ENCODE measurements at regions not wholly inside any gene's neighbourhood (a gene's known extent, or its start where the extent isn't known, plus 50 kb on each side); places are given as distances from the start of the nearest gene placed in this dataset.

DNA sequence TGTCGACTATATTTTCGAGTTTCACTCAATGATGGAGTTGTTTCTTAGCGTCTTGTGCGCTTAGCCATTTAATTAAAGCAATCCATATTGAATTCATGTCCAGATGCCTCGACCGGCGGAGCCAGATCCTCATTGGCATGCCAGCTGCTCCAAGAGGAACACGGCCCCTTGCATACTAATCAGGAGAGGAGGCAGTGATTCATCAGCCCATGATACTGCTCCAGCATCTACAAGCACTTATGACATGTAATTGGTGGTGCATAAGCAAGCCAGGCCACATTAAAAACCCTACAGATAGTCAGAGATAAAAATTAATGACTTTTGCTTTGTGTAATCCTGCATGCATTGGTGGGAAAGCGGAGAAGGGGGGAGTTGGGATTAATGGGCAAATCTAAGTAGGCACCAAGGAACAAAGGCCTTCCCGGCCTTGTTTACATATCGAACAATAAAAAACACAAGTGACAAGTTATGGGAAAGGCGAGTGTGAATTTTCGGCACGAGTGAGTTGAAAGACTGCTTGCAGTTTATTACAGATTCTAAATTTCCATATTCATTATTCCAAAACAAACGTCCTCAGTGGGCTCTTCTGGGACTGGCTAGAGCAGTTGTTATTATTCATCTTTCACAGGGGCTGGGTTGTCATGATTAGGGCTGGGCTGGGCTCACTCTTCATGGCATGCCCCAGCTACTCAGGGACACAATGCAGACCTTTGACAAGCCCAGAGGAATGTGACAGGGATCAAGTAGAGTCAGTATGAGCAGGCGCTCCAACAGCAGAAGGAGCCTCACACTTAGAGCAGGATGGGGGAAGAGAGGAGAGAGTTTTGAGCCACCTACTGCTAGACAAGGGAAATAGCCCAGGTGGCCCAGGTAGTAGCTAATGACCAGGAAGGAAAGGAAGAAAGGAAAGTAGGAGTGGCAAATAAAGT lies 281.7 kb upstream of the ZFHX3 start:
- no peak for DNase-seq

DNA sequence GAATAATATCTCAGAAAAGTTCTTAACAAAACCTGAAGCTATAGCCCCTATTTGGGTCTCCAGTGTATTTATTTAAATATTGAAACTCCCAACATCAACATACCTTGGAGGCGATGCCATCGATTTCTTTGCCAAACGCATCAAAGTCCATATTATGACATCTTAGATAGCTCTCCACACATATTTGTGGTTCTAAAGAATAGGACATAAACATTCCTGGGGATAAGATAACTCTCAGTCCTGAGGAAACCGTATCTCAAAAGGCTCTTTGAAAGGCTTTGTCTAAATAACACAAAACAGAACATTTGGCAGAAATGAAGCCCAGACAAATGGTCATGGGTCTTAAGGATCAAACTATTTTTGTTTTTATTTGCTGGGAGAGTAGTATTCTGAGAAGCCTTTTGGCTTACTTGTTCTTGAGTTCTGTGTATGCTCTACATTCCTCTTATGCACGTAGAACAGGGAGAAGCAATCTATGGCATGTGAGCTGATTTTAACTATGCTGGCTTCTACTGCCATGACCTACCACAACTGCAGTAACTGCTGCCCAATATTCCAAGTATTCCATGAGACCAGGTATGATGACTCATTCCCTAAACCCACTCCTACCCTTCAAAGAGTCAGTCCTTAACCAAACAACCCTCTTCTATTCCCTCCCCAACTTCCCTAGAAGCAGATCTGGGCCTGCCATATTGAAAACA lies 279.0 kb upstream of the ZFHX3 start:
- DNase-seq, result no peak

- no peak for DNase-seq
Measured at GRCh38 chr16:73326221-73326620, 278.3 kb upstream of the ZFHX3 start.

GRCh38 chr16:73323880-73324279 lies 276.0 kb upstream of the ZFHX3 start:
- no peak for DNase-seq

DNA sequence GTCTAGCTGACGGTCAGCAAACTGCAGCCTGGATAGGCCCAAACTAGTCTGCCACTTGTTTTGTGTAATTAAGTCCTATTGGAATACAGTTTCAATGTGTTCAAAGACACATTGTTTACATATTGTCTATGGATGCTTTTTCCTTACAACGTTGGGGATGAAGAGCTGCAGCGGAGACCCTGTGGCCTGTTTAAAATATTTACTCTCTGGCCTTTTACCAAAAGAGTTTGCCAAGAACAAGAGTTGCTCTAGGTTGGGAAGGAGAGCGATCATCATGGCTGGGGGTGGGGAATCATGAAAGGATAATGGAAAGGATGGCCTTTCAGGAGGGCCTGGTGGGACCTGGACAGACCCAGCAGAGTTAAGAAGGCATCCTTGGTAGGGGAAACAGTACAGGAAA lies 274.9 kb upstream of the ZFHX3 start:
- DNase-seq, result no peak

GRCh38 chr16:73321853-73322252 lies 273.9 kb upstream of the ZFHX3 start:
- no peak for DNase-seq

- no peak for DNase-seq
Measured at GRCh38 chr16:73319737-73320136, 271.8 kb upstream of the ZFHX3 start.

- no peak for DNase-seq
Measured at GRCh38 chr16:73319261-73319660, 271.3 kb upstream of the ZFHX3 start.

- no peak for DNase-seq
Measured at GRCh38 chr16:73317321-73317857, 269.5 kb upstream of the ZFHX3 start.

DNA sequence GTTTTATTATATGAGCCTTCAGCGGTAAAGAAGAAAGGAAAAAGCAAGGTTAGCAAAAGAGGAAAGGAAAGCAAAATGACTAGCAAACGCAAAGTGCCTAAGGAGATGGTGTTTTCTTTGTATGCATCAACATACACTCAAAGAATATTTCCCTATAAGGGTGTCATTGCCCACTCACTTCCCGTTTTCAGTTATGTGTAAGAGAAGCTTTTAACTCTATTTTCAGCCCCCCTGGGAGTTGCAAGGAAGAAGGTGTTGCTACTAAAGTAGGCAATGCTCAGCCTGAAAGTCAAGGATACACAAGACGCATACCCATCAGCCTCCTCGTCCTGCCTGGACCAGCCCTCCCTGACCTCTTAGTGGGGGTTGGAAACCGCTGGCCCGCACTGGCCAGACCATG lies 267.7 kb upstream of the ZFHX3 start:
- DNase-seq, result no peak

- no peak for DNase-seq
Measured at GRCh38 chr16:73313950-73314349, 266.0 kb upstream of the ZFHX3 start.

DNA sequence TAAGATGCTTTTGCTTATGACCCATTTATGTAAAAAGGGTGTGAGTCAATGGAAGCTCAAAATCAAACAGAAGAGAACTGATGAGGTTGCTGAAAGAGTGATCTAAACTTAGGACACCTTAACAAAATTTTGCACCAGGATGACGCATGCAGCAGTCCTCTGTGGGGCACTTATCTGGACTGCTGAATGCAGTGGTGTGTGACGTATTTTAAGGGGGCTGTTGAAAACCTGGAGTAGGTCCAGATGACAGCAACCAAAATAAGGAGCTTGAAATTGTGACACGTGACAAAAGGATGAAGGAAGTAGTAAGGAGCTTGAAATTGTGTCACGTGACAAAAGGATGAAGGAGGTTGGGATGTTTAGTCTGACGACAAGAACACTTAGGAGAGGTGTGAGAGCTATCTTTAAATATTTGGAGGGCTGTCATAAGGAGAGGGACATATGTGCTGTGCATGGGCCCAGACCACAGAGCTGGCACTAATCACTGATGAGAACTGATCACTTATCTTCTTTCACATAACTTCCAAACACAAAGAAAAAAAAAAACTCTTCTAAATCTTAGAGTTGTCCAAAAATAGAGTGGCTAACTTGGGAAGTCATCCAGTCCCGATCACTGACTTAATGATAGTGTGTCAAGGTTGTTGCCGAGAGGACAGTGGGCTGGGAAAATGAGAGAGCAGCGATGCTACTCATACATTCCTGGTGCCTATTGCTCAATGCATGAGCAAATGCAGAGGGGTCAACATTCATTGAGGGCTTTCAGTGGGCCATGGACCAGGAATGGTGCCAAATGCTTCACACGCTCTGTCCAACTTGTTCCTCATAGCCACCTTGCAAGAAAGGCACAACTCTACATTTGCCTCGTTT lies 264.2 kb upstream of the ZFHX3 start:
- DNase-seq, result no peak

- no peak for DNase-seq
Measured at GRCh38 chr16:73308771-73309170, 260.8 kb upstream of the ZFHX3 start.

DNA sequence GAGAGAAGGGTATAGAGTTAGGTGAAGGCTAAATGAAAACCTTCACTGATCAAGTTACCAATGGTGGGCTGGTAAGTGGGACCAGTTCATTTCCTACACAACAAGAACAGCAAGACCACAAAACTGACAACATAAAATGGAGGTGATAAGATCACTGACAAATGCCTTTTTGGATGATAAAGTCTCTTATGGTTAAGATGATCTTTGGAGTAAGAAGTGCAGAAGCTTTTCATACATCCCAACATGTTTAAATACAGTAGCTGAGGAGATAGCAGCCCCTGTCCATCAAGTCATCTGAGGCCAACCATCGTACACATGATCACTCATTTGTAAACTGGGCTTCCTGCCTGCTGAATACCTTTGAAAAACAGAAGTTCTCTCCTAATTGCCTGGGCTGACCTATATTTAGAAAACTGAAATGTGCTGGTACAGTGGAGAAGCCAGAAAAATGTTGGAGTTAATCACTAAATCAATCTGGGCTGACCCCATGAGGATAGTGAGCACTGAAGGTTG lies 259.0 kb upstream of the ZFHX3 start:
- no peak for DNase-seq

DNA sequence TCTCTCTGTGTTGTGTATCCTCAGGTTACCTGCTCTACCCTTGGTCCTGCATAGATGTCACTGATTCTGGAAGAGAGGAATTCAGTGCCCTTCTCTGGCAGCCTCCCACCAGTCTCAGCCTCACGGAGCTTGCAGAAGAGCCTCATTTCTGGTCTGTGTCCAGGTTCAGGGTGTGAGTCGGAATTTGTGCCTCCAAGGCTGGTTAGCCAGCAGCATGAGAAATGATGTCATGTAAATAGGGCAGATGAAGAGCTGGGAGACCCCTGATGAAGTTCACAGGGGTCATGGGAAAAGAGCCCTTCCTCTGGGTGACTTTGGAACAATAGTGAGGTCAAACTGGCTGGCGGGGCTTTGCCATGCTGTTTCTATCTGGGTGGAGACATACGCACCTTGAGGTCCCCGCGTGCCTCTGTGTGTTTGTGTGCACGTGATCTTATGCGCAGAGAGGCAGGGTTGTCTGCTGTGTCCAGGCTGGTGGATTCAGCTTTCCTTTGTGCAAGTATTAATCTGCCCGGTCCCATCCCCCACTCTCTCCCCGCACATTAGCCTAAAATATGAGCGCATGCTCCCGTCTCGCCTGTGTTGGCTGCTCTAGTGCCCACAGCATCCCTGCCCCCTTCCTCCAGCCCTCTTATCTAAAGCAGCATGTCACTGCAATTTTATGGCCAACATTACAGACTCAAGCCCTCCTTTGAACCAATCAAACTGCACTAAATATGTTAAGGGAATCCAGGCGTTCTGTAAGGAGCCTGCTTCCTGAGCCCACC lies 256.3 kb upstream of the ZFHX3 start:
- no peak for DNase-seq

DNA sequence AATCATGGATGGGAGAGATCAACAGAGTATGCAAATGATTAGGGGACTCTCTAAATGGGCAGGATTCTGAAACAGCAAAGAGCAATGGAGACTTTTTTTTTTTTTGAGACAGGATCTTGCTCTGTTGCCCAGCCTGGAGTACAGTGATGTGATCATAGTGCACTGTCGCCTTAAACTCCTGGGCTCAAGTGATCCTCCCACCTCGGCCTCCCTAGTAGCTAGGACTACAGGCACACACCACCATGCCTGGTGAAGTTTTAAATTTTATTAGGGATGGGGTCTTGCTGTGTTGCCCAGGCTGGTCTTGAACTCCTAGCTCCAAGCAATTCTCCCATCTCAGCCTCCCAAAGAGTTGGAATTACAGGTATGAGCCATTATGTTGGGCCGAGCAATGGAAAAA lies 255.0 kb upstream of the ZFHX3 start:
- no peak for DNase-seq

DNA sequence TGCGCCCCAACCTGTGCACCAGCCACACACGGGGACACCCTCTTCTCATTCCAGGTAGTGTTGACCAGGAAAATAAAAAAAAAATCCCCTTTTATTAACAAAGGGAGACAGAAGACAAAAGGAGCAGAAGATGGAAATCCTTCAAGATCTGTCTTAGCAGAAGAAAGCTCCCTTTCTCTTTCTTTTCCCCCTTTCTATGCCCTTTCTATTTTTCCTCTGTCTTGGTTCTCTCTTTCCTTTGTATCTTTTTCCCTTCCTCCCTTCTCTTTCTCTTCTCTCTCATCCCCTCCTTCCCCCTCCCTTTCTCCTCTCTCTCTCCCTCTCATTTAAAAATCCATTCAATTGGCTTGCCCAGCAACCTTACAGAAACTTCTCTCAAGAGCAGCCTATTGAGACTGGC lies 254.1 kb upstream of the ZFHX3 start:
- DNase-seq, result no peak

DNA sequence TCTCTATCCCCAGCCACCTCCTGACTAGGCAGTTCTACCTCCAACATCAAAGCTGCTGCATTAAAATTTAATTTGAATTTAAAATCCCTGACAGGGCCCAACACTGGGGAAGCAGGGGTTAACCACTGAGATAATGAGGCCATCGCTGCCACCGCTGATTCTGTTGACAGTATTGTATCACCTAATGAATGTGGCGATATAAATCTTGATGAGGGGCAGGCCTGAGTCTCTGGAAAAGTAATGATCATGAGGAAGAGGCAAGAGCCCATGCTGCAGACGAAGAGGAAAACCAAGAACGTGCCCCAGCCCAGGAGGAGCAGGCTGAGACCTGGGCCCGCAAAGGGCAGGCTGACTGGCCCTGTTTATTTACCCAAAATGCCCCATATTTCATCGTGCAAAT lies 251.4 kb upstream of the ZFHX3 start:
- DNase-seq, result no peak

DNA sequence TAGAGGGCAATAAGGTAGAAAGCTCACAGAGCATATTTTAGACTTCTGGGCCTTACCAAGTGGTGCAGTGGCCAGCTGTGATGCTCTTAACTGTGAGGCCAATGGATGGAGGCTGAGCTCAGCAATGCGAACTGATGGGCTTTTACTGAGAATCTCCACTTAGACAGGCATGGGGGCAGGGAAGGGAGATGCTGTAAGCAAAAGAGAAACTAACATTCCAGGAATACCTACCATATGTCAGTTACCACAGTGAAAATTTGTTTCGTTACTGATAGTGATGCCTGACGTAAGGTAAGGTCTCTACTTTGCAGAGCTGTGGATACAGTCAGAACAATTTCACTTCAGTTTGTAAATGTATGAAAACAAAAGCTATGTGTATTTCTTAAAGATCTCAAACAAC lies 250.6 kb upstream of the ZFHX3 start:
- DNase-seq, result no peak

- no peak for DNase-seq
Measured at GRCh38 chr16:73290258-73290657, 242.3 kb upstream of the ZFHX3 start.

- DNase-seq, result peak; percentile 27
Measured at GRCh38 chr16:73289232-73289631, 241.3 kb upstream of the ZFHX3 start.

- no peak for DNase-seq
Measured at GRCh38 chr16:73288520-73288919, 240.6 kb upstream of the ZFHX3 start.

Data from activated CD4-positive, alpha-beta T cell treated with anti-CD3 and anti-CD28 coated beads, Interleukin-2, amount 50 U/mL, for 16 hours (primary cell).